DMS79 treated with DMSO at 0.1 percent for 48 hours (cell line): ENCODE measurements at regions not wholly inside any gene's neighbourhood (a gene's known extent, or its start where the extent isn't known, plus 50 kb on each side); places are given as distances from the start of the nearest gene placed in this dataset.

Experiments used
- DNase-seq: peaks from one replicate; lab custom pipeline; 2025; lab: John Stamatoyannopoulos, UW

- no peak for DNase-seq
Measured at GRCh38 chr4:115332078-115332477, 218.7 kb upstream of the NDST4 start.

GRCh38 chr4:115331241-115331640 lies 217.8 kb upstream of the NDST4 start:
- DNase-seq = no peak

GRCh38 chr4:115325836-115326235 lies 212.4 kb upstream of the NDST4 start:
- no peak for DNase-seq

- DNase-seq = no peak
Measured at GRCh38 chr4:115323106-115323707, 209.8 kb upstream of the NDST4 start.

- DNase-seq = no peak
Measured at GRCh38 chr4:115315182-115315581, 201.8 kb upstream of the NDST4 start.

- no peak for DNase-seq
Measured at GRCh38 chr4:115310641-115311040, 197.2 kb upstream of the NDST4 start.

GRCh38 chr4:115294717-115295116 lies 181.3 kb upstream of the NDST4 start:
- DNase-seq = no peak

GRCh38 chr4:115293093-115293462 lies 179.7 kb upstream of the NDST4 start:
- no peak for DNase-seq

GRCh38 chr4:115292320-115293092 lies 179.1 kb upstream of the NDST4 start:
- no peak for DNase-seq

GRCh38 chr4:115287426-115287825 lies 174.0 kb upstream of the NDST4 start:
- no peak for DNase-seq

GRCh38 chr4:115279330-115279729 lies 165.9 kb upstream of the NDST4 start:
- DNase-seq = no peak

GRCh38 chr4:115278830-115279229 lies 165.4 kb upstream of the NDST4 start:
- DNase-seq = no peak

- DNase-seq = no peak
Measured at GRCh38 chr4:115275615-115276014, 162.2 kb upstream of the NDST4 start.

- DNase-seq = no peak
Measured at GRCh38 chr4:115274545-115274944, 161.1 kb upstream of the NDST4 start.

- no peak for DNase-seq
Measured at GRCh38 chr4:115272594-115272993, 159.2 kb upstream of the NDST4 start.

GRCh38 chr4:115272185-115272584 lies 158.8 kb upstream of the NDST4 start:
- DNase-seq = no peak

- DNase-seq = no peak
Measured at GRCh38 chr4:115260195-115260594, 146.8 kb upstream of the NDST4 start.

- DNase-seq = no peak
Measured at GRCh38 chr4:115259642-115260041, 146.2 kb upstream of the NDST4 start.

GRCh38 chr4:115249808-115250207 lies 136.4 kb upstream of the NDST4 start:
- DNase-seq = no peak

- no peak for DNase-seq
Measured at GRCh38 chr4:115234405-115235093, 121.1 kb upstream of the NDST4 start.

- DNase-seq = no peak
Measured at GRCh38 chr4:115233600-115233999, 120.2 kb upstream of the NDST4 start.

- DNase-seq = no peak
Measured at GRCh38 chr4:115229873-115230272, 116.5 kb upstream of the NDST4 start.

GRCh38 chr4:115228851-115229250 lies 115.4 kb upstream of the NDST4 start:
- DNase-seq = no peak
